GM21529 (cell line): ENCODE measurements at regions not wholly inside any gene's neighbourhood (a gene's known extent, or its start where the extent isn't known, plus 50 kb on each side); places are given as distances from the start of the nearest gene placed in this dataset.

Source experiments
- ATAC-seq: cut with Tn5 transposase; IDR thresholded peaks from one replicate; pipeline ENCODE4 v1.9.1; 2021; ENCODE audit not compliant: unreplicated experiment

DNA sequence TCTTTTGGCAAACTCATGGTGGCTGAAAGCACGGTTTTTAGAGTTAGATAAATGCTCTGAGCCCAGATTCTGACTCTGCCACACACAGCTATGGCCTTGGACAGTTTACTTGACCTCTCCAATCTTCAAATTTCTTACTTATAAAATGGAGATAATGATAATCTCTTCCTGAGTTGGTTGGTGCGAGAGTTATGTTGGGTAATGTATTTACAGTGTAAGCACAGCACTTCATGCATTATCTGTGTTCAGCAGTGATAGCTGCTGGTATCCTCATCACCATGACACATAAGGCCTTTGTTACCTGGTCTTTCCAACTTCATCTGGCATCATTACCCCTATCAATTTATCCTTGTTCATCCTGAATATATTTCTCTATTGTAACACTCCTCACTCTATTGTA is 178.8 kb upstream of the ELL2 start:
- no peak for ATAC-seq

DNA sequence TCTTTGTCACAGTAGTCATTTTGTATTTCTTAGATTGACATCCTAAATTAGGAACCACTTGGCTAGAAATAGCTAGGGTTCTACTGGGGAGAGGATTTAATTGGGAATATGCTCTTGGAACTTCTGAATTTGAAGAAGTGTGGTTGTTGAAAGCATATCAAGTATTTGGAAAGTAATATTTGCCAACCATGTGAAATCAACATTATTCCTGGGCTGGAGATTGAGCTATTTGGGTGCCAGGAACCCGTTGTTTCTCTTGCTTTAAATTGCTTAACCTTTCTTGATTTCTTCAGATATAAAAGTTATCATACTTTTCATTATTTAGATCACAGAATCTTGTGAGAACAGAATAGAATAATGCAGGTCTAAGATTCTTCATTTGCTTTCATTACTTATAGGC is 178.4 kb upstream of the ELL2 start:
- ATAC-seq, result no peak

DNA sequence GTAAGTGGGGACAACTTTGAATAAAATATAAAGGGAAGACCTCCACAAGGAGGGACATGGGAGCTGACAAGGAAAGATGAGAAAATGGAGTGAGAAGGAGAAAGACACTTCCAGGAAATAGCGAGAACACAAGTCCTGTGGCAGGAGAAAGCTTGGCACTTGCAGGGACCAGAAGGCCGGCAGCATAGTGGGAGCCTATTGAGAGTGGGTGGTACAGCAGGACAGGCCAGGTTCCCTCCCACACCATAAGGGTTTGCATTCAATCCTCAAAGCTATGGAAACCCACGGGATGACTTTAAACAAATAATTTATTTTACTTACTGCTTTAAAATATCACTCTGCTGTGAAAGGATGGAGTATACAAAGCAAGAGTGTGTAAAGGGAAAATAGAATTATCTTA is 173.2 kb upstream of the ELL2 start:
- no peak for ATAC-seq

DNA sequence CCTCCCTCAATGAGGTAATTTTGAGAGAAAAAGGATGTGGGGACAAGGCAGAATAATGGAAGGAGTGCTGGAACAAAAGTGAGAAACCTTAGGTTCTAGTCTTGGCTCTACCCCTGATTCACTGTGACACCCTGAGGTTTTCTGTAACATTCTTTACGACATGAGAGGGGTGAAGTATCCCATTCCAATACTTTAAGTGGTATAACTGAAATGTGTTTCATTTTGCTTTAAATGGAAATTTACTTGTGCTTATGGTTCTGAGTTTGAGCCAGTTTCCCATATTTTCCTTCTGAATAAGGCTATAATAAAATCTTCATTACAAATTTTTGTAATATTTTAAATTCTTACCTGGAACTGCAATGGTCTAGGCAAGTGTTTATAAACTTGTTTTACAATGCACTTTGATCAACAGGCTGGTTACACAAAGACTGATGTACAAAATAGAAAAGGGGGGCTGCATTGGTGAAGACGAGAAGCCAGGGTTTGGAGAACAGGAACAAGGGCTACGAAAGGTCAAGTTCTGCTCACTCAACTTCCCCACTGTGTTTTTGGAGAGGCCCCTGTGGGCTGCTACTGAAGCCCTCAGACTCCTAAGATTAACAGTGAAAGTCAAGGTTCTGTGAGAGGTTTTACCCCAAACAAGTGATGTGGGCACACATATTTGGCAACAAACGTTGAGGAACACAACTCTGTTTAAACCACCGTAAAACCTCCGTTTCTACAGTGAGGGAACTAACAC is 171.9 kb upstream of the ELL2 start:
- ATAC-seq, result no peak

DNA sequence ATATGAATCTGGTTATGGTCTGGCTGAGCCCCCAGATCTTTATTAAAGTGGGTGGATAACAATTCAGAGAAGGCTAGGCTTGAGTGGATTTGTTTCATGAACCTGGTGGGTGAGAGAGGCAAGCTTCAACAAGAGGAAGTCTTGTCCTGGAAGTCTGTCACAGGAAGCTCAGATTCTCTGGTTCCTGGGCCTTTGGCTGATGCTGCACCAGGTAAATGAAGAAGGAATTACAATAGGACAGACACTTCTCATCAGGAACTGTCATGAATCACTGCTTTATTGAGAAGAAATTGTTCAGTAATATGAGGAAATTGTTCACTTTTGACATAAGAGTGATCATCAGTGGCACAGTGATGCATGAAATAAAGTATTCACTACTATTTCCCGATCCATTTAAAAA is 167.6 kb upstream of the ELL2 start:
- ATAC-seq, result no peak

DNA sequence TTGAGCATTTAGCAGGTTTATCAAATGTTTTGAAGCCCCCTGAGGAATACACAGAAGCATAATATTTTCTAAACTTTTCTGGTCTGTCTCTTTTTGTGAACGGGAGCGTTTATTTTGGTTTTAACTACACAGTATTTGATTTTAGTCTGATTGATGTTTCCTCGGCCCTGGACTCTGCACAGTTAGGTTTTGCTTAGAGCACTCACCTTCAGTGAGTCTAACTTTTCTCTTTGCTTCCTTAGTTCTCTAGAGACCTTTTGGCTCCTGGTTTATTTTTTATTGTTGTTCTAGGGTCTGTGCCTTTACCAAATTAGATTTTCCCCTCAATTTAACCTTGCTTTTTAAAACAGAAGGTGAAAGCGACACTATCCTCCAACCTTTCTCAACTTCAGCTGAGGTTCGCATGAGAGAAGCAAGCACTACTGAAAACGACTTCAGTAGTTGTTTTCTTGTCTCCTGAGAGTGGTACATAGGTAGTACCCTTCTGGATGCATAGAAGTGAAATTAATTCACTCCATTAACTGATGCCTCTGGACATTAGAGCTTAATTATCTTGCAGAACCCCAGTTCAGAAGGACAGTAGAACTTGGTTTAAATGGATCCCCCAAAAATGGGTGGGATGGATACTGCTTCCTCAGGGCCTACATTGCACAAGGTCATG is 166.7 kb upstream of the ELL2 start:
- ATAC-seq, result no peak

DNA sequence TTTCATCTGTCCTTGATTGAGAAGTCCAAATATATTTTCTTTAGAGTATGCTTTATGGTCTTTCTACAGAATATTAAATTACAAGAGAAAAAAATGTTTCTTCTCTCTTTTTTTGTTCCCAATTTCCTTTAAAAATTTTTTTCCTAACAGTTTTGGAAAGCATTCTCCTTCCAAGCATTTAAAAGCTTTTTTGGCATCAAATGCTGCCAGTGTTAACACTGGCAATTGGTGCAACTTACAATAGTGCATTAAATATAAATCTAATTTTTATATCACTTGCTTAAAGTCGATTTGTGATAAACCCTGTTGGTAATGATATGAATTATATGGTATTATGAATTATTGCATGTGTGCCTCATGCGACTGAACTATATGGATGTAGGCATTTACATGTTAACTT is 165.9 kb upstream of the ELL2 start:
- ATAC-seq, result no peak

DNA sequence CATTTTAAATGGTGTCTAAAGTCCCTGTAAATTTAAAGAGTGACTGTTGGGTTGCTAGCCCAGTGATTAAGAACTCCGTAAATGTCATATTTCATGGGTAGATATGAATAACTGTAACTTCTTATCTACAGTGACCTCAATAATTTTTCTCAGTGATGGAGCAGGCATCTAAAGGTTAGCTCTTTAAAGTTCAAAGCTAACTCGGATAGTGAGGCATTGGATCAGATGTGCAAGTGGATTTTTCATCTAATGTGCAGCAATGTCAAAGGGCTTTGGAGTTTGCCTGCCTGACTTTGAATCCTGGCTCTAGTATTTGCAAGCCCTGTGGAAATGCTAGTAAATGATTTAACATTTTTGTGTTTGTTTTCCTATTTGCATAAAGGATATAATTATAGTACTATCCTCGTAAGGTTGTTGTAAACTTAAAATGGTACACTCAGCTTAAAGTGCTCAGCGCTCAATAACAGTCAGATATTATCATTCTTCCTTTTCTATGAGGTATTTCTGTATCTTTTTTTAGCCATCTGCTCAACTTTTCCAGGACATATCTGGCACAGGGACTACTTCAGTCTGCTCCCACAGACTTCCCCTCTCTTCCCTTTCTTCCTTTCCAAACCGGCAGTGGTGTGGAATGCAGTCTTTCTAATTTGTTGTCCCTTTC is 163.7 kb upstream of the ELL2 start:
- ATAC-seq, result no peak

DNA sequence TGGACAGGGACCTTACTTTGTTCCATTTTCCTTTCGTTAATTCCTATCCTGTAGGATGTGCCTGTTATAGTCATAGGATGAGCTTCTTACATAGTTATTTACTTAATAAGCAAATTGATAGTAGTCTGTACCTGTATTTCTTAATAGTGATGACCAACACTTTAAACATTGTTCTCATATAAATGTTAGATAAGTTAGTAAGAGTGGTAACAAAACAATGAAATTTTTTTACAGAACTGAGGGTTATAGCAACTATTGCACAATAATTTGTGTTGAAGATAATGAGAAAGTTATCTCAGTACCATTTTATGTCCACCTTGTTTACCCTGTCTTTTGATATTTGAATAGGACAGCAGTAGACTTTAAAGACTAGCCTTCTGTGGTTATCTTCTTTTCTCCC is 162.9 kb upstream of the ELL2 start:
- ATAC-seq, result no peak

DNA sequence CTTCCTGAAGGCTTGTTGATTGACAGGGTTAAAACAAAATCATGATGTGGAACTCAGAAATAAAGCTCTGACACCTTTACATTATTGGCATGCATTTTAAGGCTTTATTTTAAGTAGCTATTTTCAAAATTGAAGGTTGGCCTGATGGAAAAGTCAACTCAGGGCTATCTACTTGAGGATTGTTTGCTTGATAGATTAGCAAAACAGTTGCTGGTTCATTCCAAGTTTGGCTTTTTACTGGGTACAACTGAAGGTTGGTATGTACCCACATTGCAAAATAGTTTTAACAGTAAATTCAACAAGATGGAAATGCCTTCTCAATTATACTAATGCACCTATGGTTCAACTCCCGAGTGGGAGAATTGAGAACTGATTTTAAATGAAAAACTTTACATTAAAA is 161.8 kb upstream of the ELL2 start:
- no peak for ATAC-seq

DNA sequence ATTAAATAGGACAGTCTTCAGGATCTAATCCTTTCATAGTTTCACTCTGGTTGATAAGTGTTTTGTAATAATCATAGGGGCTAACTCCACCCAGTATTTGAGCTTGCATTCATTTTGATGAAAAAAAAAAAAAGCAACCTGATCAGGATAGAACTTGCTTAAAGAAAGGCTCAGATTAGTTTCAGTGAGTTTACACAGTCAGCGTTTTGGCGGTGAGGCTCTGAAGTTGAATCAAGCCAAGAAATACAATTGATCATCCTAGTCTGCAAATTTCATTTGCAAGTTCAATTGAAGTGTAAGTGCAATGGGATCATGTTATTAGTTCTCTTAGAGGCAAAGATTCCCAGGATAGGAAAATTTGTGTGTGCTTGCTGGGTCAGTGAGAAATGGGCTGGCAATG is 159.7 kb upstream of the ELL2 start:
- no peak for ATAC-seq

DNA sequence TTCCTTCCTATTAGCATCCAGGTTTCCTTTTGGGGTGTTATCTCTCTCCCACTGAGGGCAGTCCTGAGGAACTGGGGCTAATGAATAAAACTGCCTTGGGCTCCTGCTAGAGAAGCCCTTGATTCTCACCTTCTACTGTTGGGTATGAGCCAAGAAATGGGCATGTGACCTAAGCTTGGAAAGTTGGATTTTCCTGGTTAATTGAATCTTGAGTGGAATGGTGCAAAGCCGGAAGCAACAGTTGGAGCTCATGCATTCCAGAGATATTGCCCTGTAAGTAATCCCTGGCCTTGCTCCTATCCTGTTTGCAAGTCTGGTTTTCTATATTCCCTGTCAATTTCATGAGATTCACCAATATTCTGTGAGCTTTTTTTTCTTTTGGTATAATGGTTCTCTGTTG is 158.5 kb upstream of the ELL2 start:
- no peak for ATAC-seq

DNA sequence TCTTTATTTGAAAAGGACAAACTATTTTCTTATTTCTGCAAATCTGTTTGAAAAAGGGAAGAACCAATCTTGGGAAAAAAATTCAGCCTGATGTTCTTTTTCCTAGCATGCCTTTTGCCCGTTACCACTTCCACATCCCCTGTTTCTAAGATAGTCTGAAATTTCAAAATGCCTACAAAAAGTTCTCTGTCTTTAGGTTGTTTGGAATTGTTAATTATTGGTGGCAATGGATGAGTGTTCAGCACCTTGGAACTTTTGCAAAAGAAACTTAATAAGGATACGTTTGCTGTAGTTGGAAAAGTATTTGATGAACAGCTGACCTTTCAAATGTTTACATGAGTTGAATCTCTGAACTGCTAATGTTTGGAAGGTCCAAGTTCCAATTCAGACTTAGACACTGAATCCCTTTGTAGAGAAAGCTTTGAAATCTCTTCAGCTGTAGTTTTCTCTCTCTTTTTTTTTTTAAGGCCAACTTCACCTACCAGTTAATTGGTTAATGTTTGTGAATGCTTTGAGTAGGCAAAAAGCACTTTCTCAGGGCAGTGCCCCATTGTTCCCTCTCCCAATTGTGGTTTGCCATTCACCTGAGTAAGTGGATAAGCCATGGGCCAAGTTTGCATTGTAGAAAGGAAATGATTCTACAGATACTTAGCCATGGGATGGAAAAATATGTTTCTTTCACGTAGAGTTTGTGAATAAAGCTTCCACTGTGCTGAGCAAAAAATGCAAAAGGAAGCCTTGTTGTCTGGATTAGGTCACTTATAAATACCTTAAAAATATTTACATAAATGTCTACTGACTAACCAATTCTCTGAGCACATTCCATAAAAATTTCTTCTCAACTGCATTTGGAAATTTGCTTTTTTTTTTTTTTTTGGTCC is 156.4 kb upstream of the ELL2 start:
- ATAC-seq, result no peak

DNA sequence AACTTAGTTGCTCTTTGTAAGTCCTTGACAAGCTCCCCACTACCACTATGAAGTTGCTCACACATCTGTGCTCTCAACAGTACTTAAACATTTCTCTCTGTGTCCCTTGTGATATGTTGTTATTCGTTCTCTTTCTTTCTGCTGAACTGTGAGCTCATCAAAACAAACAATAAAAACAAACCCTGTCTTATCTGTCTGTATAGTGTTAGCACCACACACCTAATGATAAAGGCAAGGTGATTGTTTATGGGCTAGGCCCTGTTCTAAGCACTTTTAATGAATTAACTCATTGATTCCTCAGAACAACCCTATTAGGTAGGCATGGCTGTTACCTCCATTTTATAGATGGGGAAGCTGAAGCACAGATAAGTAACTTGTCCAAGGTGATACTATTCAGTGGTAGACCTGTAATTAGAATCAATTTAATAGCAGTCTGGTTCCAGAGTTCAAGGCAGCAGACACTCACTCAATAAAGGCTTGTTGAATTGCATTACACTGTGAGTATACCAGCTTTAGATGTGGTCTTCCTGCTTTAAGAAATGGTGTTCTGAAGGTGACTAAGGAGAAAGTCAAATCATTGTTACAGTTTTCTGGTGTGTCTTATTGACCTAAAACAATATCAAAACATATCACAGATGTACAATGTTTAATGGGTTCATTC is 153.6 kb upstream of the ELL2 start:
- ATAC-seq, result no peak

DNA sequence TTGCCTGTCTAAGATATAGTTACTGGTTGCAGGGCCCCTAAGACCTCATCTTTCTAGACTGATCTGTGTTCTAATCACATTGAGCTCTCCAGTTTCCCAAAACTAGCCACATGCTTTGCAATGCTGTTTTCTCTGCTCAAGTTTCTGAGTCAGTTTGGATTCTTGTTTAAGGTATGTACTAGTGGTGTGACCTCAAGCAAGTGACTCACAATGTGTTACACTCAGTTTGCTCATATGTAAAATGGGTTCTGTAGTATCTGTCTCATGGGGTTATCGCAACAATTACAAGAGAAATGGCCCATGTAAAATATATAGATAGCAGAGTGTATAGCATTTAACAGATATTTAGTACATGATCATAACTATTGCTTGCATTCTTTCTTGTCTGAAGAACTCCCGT is 153.1 kb upstream of the ELL2 start:
- ATAC-seq, result no peak

DNA sequence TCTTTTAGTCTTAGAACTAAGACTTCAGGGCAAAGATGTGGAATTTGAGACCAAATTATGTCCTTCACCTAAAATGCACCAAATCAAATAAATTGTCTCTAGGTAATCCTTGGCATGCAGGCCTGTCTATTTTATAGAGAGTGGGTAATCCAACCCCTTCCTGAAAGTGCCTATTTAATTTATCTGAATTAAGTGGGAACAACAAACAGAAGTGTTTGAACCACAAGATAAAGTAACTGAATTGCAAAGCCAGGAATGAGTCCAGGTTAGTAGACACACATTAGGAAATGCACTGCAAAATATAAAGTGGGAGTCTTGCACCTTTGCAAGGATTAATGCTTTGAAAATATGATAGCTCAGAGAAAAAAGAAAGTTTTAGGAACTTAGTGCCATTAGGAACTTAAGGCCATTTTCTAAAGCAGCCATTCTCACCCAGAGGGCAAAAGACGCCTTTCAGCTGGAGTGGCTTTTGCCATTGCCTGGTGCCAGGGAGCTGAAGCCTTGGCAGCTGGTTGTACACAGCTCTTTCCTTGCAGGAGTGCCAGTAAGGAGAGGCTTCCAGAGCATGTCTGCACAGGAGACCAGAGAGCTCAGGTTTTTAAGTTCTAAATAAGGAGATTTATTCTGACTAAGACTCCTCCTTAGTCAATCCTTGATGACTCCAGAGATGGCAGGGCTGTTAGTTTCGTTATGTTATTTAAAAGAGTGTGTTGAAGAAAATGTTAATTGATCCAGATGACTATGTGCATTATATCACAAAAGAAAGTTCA is 151.7 kb upstream of the ELL2 start:
- ATAC-seq, result no peak

DNA sequence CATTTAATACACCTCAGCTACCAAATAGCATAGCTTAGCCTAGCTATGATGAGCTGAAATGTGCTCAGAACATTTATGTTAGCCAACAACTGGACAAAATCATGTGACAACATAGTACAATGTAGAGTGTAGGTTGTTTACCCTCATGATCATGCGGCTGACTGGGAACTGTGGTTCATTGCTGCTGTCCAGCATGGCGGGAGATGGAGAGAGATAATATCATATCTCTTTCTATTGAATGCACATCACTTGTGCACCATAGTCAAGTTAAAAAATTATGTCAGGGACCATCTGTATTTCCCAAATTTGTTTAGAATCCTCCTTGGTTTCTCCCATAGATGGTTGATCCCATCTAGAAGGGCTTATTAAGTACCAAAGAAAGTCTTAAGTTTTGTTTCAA is 151.1 kb upstream of the ELL2 start:
- no peak for ATAC-seq

DNA sequence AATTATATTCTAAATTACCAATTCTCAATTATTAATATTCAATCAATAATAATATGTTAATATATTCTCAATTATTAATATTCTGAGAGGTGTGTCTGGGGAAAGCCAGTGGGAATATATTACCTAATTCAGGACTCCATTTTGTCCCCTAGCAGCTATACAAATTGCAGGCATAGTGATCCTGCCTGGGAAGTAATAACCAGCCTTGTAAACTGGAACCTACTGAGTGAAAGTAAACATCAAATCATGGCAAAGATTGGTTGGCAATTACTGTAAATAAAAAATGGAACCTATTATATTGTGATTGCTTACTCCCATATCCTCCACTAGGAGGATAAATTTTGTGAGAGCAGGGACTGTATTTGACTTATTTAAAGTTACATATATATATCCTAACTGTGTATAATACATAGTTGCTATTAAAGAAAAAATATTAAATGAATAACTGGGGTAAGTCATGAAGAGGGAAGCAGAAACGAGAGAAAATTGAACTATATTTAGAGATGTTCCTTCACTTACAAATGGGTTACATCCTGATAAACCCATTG is 150.5 kb upstream of the ELL2 start:
- ATAC-seq, result no peak

DNA sequence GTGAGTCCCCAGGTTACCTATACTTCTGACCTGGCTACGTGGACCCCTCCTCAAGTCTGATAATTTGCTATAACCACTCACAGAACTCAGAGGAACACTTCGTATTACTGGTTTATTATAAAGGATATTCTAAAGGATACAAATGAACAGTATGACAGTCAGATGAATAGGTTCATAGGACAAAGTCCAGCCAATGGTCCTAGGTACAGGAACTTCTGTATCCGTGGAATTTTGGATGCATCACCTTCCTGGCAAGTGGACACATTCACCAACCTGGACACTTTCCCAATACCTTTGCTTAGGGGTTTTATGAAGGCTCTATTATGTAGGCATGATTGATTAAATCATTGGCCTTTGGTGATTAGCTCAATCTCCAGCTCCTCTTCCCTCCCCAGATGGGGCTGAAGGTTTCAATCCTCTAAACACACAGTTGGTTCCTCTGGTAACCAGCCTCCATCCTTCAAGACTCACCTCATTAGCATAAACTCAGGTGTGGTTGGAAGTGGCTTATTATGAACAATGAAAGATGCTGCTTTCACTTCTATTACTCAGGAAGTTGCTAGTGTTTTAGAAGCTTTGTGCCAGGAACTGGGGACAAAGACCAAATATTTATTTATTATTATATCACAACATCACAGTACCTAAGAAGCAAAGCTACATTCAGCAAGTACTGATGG is 149.6 kb upstream of the ELL2 start:
- no peak for ATAC-seq
